ENCODE measurements at regions not wholly inside any gene's neighbourhood (a gene's known extent, or its start where the extent isn't known, plus 50 kb on each side); places are given as distances from the start of the nearest gene placed in this dataset.

- TF ChIP-seq CTCF (IDR thresholded peaks at IDR 0.05), result no peak
- no peak for TF ChIP-seq POLR2A (IDR thresholded peaks at IDR 0.05)
Observed at GRCh38 chr5:101969742-101970141, 326.3 kb downstream of the SLCO4C1 start.

All from testis (tissue), 2 donors.